HG03139 (cell line): ENCODE measurements at regions not wholly inside any gene's neighbourhood (a gene's known extent, or its start where the extent isn't known, plus 50 kb on each side); places are given as distances from the start of the nearest gene placed in this dataset.
"Not testable (repeated sequence)": the region's sequence is repeated elsewhere in the genome, so short reads cannot be mapped to it uniquely, and the experiment has no call there.

Source experiments
- ATAC-seq: cut with Tn5 transposase; IDR thresholded peaks from one replicate; pipeline ENCODE4 v1.9.1; 2021; ENCODE audit not compliant: unreplicated experiment

- ATAC-seq: not testable (repeated sequence)
Observed at GRCh38 chr1:120941066-120941465, 51.5 kb downstream of the PPIAL4A start.

GRCh38 chr1:120941836-120942217, 52.3 kb downstream of the PPIAL4A start:
- ATAC-seq: not testable (repeated sequence)

- ATAC-seq: peak; percentile 71
Observed at GRCh38 chr1:120942218-120942944, 52.8 kb downstream of the PPIAL4A start.

- ATAC-seq: not testable (repeated sequence)
Observed at GRCh38 chr1:120942945-120943319, 53.4 kb downstream of the PPIAL4A start.

GRCh38 chr1:120944691-120945090, 55.1 kb downstream of the PPIAL4A start:
- ATAC-seq: not testable (repeated sequence)

- ATAC-seq: not testable (repeated sequence)
Observed at GRCh38 chr1:120945122-120945521, 55.6 kb downstream of the PPIAL4A start.

GRCh38 chr1:120947114-120947513, 57.5 kb downstream of the PPIAL4A start:
- ATAC-seq: not testable (repeated sequence)

- not testable (repeated sequence) for ATAC-seq
Observed at GRCh38 chr1:120949724-120950123, 60.2 kb downstream of the PPIAL4A start.

- not testable (repeated sequence) for ATAC-seq
Observed at GRCh38 chr1:120950633-120951032, 61.1 kb downstream of the PPIAL4A start.

GRCh38 chr1:120951100-120951499, 61.5 kb downstream of the PPIAL4A start:
- ATAC-seq: not testable (repeated sequence)

GRCh38 chr1:120952207-120952870, 62.8 kb downstream of the PPIAL4A start:
- not testable (repeated sequence) for ATAC-seq

- ATAC-seq: not testable (repeated sequence)
Observed at GRCh38 chr1:120952871-120953265, 63.3 kb downstream of the PPIAL4A start.

- ATAC-seq: no peak
Observed at GRCh38 chr1:120954736-120955135, 65.2 kb downstream of the PPIAL4A start.

- ATAC-seq: not testable (repeated sequence)
Observed at GRCh38 chr1:120955961-120956360, 66.4 kb downstream of the PPIAL4A start.

- ATAC-seq: not testable (repeated sequence)
Observed at GRCh38 chr1:120966018-120966417, 76.4 kb downstream of the PPIAL4A start.

- not testable (repeated sequence) for ATAC-seq
Observed at GRCh38 chr1:120972863-120973262, 83.3 kb downstream of the PPIAL4A start.

GRCh38 chr1:120973836-120974235, 84.3 kb downstream of the PPIAL4A start:
- not testable (repeated sequence) for ATAC-seq

GRCh38 chr1:120977279-120977678, 87.7 kb downstream of the PPIAL4A start:
- not testable (repeated sequence) for ATAC-seq

- not testable (repeated sequence) for ATAC-seq
Observed at GRCh38 chr1:120981489-120982094, 92.0 kb downstream of the PPIAL4A start.

GRCh38 chr1:120994614-120995013, 105.0 kb downstream of the PPIAL4A start:
- ATAC-seq: not testable (repeated sequence)

- not testable (repeated sequence) for ATAC-seq
Observed at GRCh38 chr1:120995025-120995424, 105.5 kb downstream of the PPIAL4A start.
